Gastroesophageal sphincter (tissue), 3 donors: ENCODE measurements at regions not wholly inside any gene's neighbourhood (a gene's known extent, or its start where the extent isn't known, plus 50 kb on each side); places are given as distances from the start of the nearest gene placed in this dataset.

Experiments
- POLR2A ChIP-seq, 2 donors: fragments of 450-650 bp; IDR thresholded peaks; one replicate each; pipeline ENCODE4 v1.6.1; 2017; ENCODE audit warnings: antibody characterized with exemption in 2 of 2, mild to moderate bottlenecking in 2 of 2, moderate library complexity in 1 of 2
- TF ChIP-seq, protein P1 (sequence below), 4 experiments: fragments of 200-600 bp in 2 of 4; fragments of 450-650 bp in 2 of 4; sonication (generic) in 1 of 4; IDR thresholded peaks; one replicate each; pipeline ENCODE4 v1.5.1; 2017 to 2019; ENCODE audit warnings: antibody characterized with exemption in 4 of 4, mild to moderate bottlenecking in 2 of 4, moderate library complexity in 2 of 4

DNA sequence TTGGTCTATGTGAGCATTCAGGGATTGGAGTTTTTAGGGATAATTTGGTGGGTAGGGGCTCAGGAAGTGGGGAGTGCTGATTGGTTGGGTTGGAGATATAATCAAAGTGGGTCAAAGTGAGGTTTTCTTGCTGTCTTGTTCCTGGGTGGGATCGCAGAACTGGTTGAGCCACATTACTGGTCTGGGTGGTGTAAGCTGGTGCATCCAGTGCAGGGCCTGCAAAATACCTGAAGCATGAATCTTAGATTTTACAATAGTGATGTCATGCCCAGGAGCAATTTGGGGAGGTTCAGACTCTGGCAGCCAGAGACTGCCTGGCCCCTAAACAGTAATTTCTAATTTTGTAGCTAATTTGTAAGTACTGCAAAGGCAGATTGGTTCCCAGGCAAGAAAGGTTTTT lies 665.6 kb upstream of the PRKX start:
- TF ChIP-seq, protein P1, sequence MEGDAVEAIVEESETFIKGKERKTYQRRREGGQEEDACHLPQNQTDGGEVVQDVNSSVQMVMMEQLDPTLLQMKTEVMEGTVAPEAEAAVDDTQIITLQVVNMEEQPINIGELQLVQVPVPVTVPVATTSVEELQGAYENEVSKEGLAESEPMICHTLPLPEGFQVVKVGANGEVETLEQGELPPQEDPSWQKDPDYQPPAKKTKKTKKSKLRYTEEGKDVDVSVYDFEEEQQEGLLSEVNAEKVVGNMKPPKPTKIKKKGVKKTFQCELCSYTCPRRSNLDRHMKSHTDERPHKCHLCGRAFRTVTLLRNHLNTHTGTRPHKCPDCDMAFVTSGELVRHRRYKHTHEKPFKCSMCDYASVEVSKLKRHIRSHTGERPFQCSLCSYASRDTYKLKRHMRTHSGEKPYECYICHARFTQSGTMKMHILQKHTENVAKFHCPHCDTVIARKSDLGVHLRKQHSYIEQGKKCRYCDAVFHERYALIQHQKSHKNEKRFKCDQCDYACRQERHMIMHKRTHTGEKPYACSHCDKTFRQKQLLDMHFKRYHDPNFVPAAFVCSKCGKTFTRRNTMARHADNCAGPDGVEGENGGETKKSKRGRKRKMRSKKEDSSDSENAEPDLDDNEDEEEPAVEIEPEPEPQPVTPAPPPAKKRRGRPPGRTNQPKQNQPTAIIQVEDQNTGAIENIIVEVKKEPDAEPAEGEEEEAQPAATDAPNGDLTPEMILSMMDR (IDR thresholded peaks at IDR 0.05), result no peak
- no peak for TF ChIP-seq POLR2A (IDR thresholded peaks at IDR 0.05)
